ENCODE measurements at regions not wholly inside any gene's neighbourhood (a gene's known extent, or its start where the extent isn't known, plus 50 kb on each side); places are given as distances from the start of the nearest gene placed in this dataset.

GRCh38 chr6:101312652-101313051 lies 80.9 kb upstream of the GRIK2 start:
- TF ChIP-seq, protein P1, sequence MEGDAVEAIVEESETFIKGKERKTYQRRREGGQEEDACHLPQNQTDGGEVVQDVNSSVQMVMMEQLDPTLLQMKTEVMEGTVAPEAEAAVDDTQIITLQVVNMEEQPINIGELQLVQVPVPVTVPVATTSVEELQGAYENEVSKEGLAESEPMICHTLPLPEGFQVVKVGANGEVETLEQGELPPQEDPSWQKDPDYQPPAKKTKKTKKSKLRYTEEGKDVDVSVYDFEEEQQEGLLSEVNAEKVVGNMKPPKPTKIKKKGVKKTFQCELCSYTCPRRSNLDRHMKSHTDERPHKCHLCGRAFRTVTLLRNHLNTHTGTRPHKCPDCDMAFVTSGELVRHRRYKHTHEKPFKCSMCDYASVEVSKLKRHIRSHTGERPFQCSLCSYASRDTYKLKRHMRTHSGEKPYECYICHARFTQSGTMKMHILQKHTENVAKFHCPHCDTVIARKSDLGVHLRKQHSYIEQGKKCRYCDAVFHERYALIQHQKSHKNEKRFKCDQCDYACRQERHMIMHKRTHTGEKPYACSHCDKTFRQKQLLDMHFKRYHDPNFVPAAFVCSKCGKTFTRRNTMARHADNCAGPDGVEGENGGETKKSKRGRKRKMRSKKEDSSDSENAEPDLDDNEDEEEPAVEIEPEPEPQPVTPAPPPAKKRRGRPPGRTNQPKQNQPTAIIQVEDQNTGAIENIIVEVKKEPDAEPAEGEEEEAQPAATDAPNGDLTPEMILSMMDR (IDR thresholded peaks at IDR 0.05) = no peak
- no peak for TF ChIP-seq POLR2A (IDR thresholded peaks at IDR 0.05)
- TF ChIP-seq EP300 (IDR thresholded peaks at IDR 0.05) = no peak
